GM12865 (cell line): ENCODE measurements at regions not wholly inside any gene's neighbourhood (a gene's known extent, or its start where the extent isn't known, plus 50 kb on each side); places are given as distances from the start of the nearest gene placed in this dataset.

Source experiments
- DNase-seq: peaks from one replicate; pipeline ENCODE4 v3.0.0; 2010; ENCODE audit warnings: low read depth
- H3K4me3 ChIP-seq: 2 replicates; pipeline ENCODE4 v1.5.1; 2011; ENCODE audit warnings: mild to moderate bottlenecking, low read depth, low read length, control low read depth
- CTCF ChIP-seq: IDR thresholded peaks from 2 replicates; pipeline ENCODE4 v1.5.1; 2011; ENCODE audit warnings: low read length, control low read depth, low read depth, inconsistent platforms; ENCODE audit not compliant: insufficient read depth; ENCODE audit errors: missing control alignments

GRCh38 chr12:96143392-96143791, 50.8 kb upstream of the ELK3 start:
- TF ChIP-seq CTCF = no peak
- no peak for DNase-seq
- no peak overlapping the region for H3K4me3 ChIP-seq

- no peak for TF ChIP-seq CTCF
- DNase-seq = no peak
Measured at GRCh38 chr12:96143827-96144565, 50.2 kb upstream of the ELK3 start.

More at GRCh38 chr12:96143827-96144565, 50.2 kb upstream of the ELK3 start:
- no peak overlapping the region for H3K4me3 ChIP-seq
